Hepatic stellate cell (primary cell): ENCODE measurements at regions not wholly inside any gene's neighbourhood (a gene's known extent, or its start where the extent isn't known, plus 50 kb on each side); places are given as distances from the start of the nearest gene placed in this dataset.

Experiments used
- DNase-seq: peaks from one replicate; pipeline ENCODE4 v3.0.0; 2011; ENCODE audit warnings: low spot score

- no peak for DNase-seq
Measured at GRCh38 chr16:85990861-85991301, 91.9 kb downstream of the IRF8 start.

DNA sequence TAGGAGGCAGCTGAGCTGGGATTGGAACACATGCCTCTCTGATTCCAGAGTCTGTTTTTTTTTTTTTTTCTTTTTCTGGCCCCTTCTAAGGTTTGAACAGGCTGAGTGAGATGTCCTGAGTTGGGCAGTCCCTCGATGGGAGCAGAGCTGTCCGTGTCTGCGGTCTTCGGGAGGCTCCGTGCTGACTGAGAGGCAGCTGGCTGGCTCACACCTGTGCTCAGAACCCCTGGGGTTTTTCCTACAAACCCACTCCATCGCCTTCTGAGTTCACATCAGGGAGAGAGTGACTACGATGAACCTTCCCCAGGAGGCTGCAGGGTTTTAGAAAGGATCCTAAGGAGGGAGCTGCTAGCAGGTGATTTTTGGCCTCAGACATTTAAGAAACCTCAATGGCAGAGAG lies 92.5 kb downstream of the IRF8 start:
- no peak for DNase-seq

- DNase-seq = no peak
Measured at GRCh38 chr16:85991856-85992255, 92.9 kb downstream of the IRF8 start.

GRCh38 chr16:85992359-85992758 lies 93.4 kb downstream of the IRF8 start:
- no peak for DNase-seq

DNA sequence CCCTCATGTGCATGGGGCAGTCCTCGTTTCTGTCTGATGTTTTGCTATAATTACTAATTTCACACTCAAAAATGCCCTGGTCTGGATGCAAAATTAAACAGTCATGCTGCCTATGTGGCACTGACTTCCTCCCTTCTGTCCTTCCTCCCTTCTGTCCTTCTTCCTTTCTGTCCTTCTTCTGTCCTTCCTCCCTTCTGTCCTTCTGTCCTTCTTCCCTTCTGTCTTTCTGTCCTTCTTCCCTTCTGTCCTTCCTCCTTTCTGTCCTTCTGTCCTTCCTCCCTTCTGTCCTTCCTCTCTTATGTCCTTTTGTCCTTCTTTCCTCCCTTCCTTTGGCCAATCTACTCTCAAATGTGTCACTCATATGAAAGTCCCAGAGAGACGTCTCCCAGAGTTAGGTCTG lies 93.8 kb downstream of the IRF8 start:
- DNase-seq = no peak

GRCh38 chr16:85994492-85995490 lies 95.8 kb downstream of the IRF8 start:
- DNase-seq = no peak

DNA sequence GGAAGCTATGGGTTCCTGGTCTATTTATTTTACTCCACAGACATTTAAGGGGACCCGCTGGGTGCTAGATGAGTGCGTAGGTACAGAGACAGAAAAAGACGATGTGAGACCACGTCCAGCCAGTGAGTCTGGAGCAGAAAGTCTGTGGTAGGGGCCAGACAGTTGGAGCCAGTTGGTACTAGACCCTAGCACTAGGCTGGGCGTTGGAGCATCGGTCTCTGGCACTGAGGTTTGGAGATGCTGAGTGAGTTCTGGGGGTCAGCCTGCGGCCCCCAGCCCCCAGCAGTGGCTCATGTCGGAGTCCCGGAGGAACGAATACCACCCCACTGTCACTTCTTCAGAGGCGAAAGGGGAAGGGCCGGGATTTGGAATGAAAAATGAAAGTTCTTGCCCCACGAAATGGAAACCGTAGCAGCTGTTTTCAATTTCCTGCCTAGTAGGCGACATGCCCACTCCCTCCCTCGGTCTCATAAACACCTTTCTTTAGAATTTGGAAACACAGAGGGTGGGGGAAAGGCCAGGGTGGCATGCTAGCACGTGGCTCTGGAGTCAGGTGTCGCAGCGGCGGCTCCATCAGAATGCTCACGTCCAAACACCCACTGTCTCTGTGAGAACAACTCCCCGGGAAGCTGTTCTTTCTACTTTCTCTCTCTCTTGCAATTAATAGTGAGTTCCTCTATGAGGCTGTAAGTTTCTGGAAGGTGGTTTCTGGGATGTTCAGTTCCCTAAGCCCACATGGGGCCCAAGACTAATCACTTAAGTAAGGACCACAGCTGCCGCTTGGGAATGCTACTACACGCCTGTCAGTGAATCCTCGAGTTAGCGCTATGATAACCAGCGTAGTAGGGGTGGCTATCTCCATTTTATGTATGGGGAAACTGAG lies 96.8 kb downstream of the IRF8 start:
- no peak for DNase-seq

DNA sequence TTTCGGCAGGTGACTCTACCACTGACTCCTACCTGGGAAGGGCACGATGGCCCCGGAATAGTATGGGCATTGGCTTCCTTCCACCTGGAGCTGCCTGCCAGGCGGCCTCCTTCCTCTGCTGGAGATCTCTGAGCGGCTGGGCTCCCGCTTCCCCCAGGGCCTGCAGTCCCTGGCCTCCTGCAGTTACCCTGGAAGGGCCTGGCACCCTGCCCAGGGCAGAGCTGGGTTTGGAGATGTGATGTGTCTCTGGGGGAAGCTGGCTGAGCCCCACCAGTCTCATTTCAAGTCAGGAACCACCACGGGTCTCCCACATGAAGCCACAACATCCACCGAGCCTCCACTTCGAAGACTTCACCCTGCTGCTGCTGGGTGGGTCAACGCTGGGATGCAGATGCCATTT lies 97.9 kb downstream of the IRF8 start:
- DNase-seq = no peak

DNA sequence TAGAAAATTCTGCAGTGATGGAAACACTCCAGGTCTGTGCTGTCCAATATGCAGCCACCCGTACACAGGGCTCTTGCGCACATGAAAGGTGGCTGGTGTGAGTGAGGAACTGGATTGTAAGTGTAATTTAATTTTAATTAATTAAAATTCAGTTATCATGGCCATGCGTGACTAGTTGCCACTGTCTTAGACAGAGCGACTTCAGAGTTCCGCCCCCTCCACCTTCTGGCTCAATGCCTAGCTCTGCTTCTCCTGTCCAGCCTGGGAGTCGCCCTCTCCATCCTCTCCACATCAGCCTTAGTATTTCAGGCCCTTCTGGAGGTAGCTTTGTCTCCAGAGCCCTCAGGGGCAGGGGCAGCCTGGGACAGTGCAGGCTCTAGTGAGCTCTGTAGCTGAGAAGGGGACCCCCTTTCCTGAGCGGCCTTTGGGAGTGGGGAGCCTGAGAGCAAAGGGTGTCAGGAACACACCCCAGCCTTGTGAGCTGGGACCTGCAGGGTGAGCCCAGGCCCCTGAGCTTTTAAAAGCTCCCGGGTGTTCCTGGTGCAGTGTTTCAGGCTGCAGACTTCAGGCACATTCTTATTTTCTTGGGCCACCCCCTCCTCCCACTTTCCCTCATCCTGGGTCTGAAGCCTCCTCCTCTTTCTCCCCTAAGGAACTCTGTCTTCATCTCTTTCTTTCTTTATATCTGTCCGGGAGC lies 99.4 kb downstream of the IRF8 start:
- no peak for DNase-seq

- no peak for DNase-seq
Measured at GRCh38 chr16:85998868-85999729, 100.1 kb downstream of the IRF8 start.

- no peak for DNase-seq
Measured at GRCh38 chr16:85999778-86000177, 100.8 kb downstream of the IRF8 start.

- no peak for DNase-seq
Measured at GRCh38 chr16:86002178-86002900, 103.4 kb downstream of the IRF8 start.

GRCh38 chr16:86007524-86007923 lies 108.6 kb downstream of the IRF8 start:
- DNase-seq = no peak

DNA sequence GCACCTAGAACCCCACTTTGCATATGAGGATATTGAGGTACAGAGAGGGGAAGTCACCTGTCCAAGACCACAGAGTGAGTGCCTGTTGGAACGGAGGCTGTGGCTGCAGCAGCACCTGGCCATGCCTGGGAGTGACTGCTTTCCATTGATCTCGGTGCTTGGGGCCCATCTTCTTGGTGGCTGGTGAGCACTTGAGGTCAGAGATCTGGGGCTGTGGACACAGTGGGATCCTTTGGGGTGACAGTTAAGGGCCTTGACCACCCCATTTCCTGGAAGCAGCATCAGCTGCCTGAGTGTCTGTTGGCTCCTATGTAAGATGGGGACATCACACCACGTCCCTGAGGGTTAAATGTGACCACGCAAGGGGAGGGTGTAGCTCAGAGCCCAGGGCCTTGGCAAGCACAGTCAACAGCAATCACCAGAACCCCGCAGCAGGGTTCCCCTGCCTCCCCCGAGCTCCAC lies 111.7 kb downstream of the IRF8 start:
- no peak for DNase-seq

GRCh38 chr16:86011532-86011931 lies 112.6 kb downstream of the IRF8 start:
- no peak for DNase-seq

DNA sequence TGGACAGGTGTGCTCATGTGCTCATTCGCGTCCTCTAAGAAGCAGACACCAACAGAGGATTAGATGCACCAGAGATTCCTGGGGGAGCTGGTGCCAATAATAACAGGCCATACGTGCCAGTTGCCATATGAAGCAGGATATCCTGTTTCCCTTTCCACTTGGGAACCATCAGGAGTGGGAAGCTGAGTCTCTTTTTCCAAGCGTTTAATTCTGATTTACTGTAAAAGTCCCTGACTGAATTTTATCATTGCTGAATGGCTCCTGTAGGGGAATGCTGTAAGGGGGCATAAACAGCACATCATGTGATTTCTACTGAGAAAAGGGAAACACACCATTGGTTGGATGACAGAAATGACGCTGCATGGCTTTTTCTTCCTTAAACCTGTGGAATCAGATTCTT lies 113.3 kb downstream of the IRF8 start:
- no peak for DNase-seq

DNA sequence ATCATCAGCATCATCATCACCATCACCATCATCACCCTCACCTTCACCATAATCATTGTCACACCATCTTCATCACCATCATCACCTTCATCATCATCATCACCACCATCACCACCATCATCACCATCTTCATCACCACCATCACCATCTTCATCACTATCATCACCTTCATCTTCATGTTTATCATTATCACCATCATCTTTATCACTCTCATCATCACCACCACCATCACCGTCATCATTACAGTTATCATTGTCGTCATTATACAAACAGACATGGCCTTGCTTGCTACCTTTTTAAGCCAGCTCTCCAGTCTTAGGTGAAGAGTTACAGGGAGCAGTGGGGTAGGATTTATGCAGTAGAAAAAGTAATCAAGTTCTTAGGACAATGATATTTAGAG lies 114.9 kb downstream of the IRF8 start:
- no peak for DNase-seq

- DNase-seq = no peak
Measured at GRCh38 chr16:86015606-86016005, 116.6 kb downstream of the IRF8 start.

- peak; percentile 76 for DNase-seq
Measured at GRCh38 chr16:86016201-86016965, 117.4 kb downstream of the IRF8 start.

- DNase-seq = no peak
Measured at GRCh38 chr16:86018071-86018470, 119.1 kb downstream of the IRF8 start.
